ENCODE measurements at regions not wholly inside any gene's neighbourhood (a gene's known extent, or its start where the extent isn't known, plus 50 kb on each side); places are given as distances from the start of the nearest gene placed in this dataset.

GRCh38 chr22:48475661-48476345 is 1351.9 kb downstream of the BRD1 start:
- no peak for TF ChIP-seq CTCF (IDR thresholded peaks at IDR 0.05; ENCODE audit: insufficient read depth, low read length, poor library complexity, severe bottlenecking)
- TF ChIP-seq EZH2phosphoT487 (conservative IDR thresholded peaks at IDR 0.05; ENCODE audit: low read length) = no peak
